Bone marrow (tissue), 2 donors: ENCODE measurements at regions not wholly inside any gene's neighbourhood (a gene's known extent, or its start where the extent isn't known, plus 50 kb on each side); places are given as distances from the start of the nearest gene placed in this dataset.
"Not testable (repeated sequence)": the region's sequence is repeated elsewhere in the genome, so short reads cannot be mapped to it uniquely, and the experiment has no call there.

Experiments
- DNase-seq, 2 donors: peaks; one replicate each; lab custom pipeline; 2025; lab: John Stamatoyannopoulos, UW

DNA sequence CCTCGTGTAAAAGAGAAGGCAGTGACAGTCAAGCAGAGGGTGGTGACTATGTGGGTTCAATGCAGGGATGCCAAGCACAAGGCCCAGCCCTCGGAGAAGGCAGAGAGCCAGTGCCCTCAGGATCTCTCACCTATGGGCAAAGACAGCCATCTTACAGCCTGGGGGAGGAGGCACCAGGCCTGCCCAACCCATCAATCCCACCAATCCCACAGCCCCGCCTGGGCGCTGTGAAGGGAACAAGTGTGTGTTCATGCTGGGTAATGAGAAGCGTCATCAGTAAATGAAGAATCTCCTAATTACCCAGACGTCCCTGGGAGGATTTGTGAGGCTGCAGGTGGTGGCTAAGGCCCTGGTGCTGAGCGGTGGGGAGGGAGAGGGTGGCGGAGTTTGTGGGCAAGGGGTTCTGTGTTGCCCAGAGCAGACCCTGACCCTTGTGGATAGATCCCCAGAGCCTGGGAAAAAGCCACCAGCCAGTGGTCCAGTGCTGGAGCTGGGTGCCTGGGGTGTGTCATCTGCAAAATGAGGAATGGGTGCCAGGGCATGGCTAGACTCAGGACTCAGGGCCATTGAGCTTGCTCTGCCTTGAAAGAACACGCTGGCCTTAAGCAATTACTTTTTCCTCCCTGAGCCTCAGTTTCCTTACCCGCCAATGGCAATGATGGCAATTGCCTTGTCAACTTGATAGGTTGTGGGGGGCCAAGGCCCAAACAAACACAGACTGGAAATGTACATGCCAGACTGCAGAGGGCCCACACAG lies 128.1 kb upstream of the UNC5B start:
- no peak for DNase-seq

DNA sequence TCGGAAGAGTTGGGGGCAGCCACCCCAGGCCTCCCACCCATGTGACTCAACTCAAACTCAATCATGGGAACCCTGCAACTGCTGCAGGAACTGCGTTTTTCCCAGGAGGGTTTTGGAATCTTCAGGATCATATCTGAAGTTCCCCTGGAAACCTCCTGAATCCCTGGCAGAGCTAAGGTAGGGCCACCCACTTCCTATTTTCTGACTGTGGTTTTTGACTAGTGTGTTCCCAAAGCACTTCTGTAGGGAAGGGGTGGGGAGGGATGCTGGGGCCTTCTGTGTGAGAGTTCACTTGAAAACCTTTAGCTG lies 127.6 kb upstream of the UNC5B start:
- no peak for DNase-seq

DNA sequence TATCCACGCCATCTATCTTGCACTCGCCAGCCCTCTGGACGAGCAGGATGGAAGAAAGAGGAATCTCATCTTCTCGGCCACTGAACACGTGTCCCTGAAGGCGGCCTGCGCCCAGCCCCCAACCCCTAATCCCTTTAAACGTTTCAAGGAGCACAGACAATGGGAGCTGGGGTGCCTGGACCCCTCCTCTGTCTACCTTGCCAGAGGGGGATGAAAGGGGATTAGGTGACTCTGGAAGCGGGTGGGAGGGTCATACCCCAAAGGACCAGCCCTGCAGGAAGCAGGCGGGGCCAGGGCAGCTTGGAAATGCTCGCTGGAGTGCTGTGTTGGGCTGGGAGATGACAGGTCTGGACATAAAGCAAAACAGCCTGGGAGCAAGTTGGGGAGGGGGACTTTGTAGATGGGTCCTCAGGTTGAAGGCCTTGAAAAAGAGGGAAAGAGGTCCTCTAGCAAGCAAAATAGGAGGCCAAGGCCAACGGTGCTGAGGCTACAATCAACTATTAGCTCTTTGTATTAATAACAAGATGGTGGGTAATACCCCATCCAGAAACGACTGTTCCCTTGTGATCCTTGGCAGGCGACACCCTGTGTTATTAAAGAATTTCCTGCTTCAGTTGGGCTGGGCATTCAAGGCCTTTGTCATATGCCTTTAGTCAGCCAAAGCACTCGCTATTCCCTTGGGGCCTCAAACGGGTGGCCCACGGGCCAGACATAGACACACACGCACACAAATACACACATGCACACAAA lies 126.5 kb upstream of the UNC5B start:
- no peak for DNase-seq

DNA sequence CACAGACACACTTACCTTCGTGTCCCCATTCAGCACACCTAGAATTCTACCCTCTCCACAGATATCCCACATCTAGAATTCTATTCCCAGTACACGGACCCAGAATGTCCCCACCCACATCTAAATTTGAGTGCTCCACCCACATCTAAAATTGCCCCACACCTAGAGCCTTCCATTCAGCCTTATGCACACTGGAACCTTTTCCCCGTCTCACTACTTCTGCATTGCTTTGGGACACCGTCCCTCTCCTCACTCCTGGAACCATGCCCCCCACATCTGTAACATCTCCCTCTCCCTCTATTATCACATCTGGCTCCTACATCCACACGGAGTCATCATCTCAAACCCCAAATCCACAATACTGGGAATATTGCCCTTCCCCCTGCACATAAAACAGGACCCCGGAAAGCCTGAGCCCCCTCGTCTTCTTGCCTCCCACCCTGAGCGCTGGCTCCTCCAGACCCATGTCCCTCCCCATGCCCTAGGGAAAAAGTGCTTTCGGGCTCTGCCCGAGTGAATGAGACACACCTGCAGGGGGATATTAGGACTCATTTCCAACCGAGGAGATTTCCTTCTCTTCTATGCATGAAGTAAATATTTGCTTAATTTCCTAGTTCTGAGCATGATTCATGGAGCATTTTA lies 125.8 kb upstream of the UNC5B start:
- DNase-seq = no peak

DNA sequence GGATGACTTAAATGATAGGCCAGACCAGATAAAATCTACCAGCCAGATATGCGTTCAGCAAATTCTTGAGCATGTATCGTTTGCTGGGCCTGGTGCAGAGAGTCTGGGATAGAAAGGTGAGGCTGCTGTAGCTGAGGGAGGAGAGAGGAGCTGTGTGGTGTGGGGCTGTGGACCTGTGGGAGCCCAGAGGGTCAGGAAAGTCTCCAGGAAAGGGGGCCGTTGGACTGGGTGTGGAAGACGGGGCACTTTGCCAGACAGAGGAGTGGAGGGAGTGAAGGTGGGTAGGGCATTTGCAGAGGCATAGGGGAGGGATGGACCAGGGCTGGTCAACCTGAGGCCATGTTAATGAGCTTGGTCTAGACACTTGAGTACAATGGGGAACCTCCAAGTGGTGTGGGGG lies 124.7 kb upstream of the UNC5B start:
- DNase-seq = no peak

DNA sequence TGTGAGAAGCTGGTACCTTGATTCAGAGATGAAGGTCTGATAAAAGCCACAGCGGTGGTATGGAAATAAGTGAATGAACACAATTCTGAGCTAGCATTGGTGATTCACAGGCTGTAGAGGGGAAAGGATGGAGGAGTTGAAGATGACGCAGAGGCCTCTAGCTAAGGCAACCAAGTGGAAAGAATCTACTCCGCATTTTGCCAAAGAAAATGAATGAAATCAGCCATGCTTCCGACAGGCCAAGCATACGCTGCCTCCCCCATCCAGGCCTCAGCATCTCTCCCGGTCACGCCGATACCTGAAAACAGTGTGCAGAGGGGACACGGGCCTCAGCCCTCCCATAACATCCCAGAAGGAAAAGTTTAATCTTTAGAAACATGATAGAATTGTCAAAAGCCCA lies 124.3 kb upstream of the UNC5B start:
- DNase-seq = no peak

DNA sequence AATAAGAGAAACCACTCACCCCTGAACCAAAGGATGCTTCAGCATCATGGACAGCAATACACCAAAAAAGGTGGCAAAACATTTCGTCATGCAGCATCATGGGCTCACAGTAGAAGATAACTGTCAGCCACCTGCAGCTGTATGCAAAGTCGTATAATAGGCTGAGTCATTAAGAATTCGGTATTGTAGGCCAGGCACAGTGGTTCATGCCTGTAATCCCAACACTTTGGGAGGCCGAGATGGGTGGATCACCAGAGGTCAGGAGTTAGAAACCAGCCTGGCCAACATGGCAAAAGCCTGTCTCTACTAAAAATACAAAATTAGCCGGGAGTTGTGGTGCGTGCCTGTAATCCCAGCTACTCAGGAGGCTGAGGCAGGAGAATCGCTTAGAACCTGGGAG lies 123.8 kb upstream of the UNC5B start:
- not testable (repeated sequence) for DNase-seq

DNA sequence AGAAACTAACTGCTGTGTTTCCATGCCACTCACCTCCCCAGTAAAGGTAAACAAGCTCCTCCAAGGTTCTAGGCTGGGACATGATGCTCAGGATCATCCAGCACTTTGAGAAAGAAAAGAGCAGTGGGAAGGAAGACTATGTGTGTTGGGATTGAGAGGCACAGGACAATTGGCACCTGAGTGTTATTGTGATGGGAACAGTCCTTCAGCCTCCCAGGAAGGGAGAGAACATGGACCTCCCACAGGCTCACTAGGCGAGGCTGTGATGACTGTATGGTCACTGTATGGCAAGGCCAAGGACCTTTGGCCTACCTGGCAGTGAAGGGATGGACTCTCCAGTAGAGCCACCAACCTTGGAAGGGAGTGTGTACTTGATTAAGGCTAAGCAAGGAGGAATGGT lies 123.2 kb upstream of the UNC5B start:
- DNase-seq = no peak

DNA sequence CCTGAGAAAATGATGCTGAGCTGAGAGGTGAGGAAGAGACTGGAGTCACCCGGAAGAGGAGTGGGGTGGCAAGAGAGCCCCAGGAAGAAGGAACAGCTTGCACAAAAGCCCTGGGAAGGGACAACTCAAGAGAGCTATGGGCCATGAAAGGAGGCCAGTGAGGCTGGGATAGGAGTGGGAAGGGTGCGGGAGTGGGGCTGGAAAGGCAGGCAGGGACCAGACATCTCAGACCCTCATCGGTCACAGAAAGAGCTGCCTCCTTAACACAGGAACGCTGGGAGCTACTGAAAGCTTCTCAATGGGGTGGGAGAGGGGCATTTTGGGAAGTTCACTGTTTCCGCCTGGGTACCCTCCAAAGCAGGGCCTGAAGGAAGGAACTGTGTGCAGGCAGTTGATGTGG lies 122.0 kb upstream of the UNC5B start:
- no peak for DNase-seq

DNA sequence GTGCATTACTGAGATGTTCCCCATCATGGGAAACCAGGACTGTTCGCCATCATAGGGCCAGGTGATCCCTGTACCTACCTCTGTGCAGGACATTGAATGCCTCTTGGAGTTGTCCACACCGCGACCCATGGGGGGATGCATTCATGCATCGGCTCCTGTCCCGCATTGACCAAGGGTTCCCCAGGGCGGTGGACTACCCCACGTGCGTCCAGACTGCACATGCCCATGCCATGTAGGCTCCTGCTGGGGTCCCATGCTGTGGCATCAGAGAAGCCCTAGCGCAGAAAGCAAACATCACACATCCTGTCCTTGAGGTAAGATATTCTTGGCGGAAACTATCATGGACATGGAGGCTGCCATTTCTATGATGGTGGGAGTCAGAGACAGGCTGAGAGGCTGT lies 121.6 kb upstream of the UNC5B start:
- no peak for DNase-seq

DNA sequence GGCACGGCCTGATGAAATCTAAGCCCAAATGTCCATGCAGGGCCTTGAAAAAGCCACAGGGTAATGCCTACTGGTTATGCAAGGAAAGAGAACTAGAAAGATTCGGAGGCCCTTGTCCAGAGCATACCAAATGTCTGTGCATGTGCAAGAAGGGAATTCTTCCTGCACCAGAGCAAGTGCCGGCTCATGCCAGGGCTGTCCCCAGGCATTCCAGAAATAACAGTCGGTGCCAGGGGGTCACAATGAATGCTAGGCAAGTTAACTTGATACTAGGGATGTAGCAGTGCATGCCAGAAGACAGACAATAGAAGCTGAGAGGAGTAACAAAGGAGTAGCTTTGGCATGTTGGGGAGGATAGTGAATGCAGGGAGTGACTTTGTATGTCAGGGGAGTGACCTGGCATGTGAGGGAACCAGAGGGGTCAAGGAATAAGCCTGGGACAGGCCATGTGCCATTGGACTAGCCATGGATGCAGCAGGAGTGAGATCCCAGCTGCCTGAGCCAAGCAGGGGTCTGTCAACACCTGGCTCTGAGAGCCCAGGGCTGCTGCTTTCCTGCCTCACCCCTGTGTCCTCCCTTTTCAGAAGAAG lies 119.5 kb upstream of the UNC5B start:
- DNase-seq = no peak

DNA sequence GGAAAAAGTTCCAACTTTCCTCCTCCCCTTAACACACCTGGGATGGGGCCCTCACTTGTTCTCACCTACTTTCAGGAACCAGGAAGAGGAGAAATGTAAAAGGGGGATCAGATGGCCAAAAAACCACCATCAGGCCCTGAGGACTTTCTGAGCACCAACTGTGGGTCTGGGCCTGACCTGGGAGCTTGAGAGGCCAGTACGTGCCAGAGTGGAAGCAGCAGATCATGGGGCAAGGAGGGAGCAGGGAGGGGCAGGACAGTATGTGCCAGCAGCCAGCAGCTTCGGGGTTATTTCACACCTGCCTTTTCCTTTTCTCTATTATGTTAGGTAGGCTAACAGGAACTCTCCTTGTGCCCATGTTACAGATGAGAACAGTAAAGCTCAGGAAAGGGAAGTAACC lies 118.8 kb upstream of the UNC5B start:
- no peak for DNase-seq

DNA sequence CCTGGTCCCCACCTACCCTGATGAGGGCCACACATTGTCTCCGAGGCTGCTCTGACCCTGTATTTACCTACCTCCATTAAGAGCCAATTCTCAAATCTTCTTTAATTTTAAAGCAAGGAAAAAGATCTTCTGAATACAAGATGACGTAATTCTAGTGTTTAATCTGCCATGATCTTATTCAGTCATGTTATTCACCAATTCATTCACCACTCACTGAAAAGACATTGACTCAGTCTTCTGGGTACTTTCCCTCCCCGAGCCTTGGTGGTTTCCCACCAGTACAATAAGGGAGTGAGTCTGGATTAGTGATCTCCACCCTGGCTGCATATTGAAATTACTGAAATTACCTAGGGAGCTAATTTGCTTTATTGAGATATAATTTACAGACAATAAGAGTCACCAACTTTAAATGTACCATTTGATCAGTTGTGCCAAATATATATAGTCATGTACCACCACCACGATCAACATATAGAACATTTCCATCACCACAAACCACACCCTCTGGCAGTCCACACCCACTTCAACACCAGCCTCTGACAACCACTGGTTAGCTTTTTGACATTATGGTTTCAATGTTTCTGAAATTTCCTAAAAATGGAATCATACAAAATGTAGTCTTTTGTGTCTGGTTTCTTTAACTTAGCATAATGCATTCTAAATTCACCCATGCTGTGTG lies 117.5 kb upstream of the UNC5B start:
- no peak for DNase-seq

DNA sequence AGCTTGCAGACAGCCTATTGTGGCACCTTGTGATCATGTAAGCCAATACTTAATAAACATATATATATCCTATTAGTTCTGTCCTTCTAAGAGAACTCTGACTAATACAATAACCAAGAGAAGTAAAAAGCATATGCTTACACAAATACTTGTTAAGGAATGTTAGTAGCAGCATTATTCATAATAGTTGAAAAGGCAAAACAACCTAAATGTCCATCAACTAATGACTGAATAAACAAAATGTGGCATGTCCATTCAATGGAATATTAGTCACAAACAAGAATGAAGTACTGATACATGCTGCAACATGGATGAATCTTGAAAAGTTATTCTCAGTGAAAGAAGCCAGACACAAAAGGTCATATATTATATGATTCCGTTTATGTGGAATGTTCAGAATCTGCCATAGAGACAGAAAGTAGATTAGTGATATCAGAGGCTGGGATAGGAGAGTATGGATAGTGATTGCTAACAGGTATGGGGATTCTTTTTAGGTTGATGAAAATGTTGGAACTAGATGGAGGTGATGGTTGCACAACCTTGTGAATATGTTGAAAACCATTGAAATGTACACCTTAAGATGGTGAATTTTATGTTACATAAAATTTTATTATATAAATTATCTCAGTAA lies 112.5 kb upstream of the UNC5B start:
- no peak for DNase-seq

DNA sequence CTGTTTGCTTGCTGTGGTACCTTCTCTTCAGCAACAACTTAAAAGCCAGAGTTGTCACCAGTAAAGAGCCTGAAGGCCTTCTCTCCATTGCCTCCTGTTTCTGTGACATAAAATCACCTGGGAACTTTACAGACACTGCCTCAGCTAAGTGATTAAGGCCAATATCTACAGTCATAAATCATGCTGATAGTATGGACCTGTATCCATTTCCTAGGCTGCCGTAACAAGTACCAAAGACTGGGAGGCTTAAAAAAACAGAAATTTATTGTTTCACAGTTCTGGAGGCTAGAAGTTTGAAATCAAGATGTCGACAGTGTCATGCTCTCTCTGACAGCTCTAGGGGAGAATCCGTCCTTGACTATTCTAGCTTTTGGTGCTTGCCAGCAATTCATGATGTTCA lies 108.4 kb upstream of the UNC5B start:
- no peak for DNase-seq

DNA sequence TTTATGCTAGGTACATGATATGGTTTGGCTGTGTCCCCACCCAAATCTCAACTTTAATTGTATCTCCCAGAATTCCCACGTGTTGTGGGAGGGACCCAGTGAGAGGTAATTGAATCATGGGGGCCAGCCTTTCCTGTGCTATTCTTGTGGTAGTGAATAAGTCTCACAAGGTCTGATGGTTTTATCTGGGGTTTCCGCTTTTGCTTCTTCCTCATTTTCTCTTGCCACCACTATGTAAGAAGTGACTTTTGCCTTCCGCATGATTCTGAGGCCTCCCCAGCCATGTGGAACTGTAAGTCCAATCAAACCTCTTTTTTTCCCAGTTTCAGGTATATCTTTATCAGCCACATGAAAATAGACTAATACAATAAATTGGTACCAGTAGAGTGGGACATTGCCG lies 106.2 kb upstream of the UNC5B start:
- peak in 1 of 2 donors; percentile 66 for DNase-seq

DNA sequence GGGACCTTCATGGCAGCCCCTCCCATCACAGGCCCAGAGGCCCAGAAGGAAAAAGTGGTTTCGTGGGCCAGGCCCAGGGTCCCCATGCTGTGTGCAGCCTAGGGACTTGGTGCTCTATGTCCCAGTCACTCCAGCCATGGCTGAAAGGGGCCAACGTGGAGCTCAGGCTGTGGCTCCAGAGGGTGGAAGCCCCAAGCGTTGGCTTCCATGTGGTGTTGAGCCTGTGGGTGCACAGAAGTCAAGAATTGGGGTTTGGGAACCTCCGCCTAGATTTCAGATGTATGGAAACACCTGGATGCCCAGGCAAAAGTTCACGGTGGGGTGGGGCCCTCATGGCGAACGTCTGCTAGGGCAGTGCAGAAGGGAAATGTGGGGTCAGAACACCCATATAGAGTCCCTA lies 105.3 kb upstream of the UNC5B start:
- DNase-seq = not testable (repeated sequence)

DNA sequence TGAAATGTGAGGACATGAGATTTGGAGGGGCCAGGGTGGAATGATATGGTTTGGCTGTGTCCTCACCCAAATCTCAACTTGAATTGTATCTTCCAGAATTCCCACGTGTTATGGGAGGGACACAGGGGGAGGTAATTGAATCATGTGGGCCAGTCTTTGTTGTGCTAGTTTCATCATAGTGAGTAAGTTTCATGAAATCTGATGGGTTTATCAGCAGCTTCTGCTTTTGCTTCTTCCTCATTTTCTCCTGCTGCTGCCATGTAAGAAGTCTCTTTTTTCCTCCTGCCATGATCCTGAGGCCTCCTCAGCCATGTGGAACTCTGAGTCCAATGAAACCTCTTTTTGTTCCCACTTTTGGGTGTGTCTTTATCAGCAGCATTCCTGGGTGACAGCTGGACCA lies 104.3 kb upstream of the UNC5B start:
- not testable (repeated sequence) for DNase-seq

DNA sequence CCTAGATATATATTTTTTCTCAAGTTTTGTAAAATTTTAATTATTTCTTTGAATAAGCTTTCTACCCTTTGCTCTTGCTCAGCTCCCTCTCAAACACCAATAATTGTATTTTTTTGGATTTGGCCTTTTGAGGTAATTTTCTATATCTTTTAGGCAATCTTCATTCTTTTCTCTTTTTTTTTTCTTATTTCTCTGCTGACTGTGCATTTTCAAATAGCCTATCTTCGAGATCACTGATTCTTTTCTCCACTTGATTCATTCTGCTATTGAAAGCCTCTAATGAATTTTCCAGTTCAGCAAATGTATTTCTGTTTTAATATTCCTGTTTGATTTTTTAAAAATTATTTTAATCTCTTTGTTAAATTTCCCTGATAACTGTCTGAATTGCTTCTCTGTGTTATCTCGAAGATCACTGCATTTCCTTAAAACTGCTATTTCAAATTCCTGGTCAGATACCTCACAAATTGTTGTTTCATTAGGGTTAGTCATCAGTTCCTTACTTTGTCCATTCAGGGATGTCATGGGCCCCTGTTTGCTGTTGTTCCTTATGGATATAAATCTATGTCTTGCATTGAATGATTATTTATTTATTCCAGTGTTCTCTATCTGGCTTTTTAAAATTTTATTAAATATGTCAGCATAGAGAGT lies 100.1 kb upstream of the UNC5B start:
- no peak for DNase-seq

DNA sequence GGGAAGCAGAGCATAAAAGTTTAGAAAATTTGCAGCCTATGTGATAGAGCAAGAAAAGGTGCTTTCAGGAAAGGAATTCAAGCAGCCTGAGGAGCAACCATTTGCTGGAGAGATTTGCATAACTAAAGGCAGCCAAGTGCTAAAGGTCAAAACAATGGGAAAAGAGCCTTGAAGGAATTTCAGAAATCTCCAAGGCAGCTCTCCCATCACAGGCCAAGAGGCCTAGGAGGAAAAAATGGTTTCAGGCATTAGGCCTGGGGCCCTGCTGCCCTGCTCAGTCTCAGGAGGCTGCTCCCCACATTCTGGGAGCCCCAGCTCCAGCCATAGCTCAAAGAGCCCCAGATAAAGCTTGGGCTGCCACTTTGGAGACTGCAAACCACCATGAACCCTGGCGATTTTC lies 95.9 kb upstream of the UNC5B start:
- DNase-seq = no peak

DNA sequence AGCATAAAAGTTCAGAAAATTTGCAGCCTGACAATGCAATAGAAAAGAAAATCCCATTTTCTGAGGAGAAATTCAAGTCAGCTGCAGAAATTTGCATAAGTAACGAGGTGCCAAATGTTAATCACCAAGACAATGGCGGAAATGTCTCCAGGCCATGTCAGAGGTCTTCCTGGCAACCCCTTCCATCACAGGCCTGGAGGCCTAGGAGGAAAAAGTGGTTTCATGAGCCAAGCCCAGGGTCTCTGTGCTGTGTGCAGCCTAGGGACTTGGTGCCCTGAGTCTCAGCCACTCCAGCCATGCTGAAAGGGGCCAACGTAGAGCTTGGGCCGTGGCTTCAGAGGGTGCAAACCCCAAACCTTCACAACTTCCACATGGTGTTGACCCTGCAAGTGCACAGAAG lies 94.8 kb upstream of the UNC5B start:
- not testable (repeated sequence) for DNase-seq
